Mucosa of descending colon (tissue), 3 donors: ENCODE measurements at regions not wholly inside any gene's neighbourhood (a gene's known extent, or its start where the extent isn't known, plus 50 kb on each side); places are given as distances from the start of the nearest gene placed in this dataset.
"Not testable (repeated sequence)": the region's sequence is repeated elsewhere in the genome, so short reads cannot be mapped to it uniquely, and the experiment has no call there.

Experiments used
- ATAC-seq: fragments of 200-7000 bp; cut with Tn5 transposase; one replicate; pipeline ENCODE4 v1.9.1; 2020; ENCODE audit warnings: mild to moderate bottlenecking, moderate library complexity
- DNase-seq, 3 donors: peaks; one replicate each; pipeline ENCODE4 v3.0.0-alpha.2; 2020
- H3K36me3 ChIP-seq: fragments of 200-600 bp; one replicate; pipeline ENCODE4 v1.8.0; 2021; ENCODE audit warnings: low read depth, mild to moderate bottlenecking
- H3K4me1 ChIP-seq: fragments of 200-600 bp; one replicate; pipeline ENCODE4 v1.8.0; 2021; ENCODE audit warnings: low read depth, mild to moderate bottlenecking
- H3K4me3 ChIP-seq: fragments of 200-600 bp; one replicate; pipeline ENCODE4 v1.8.0; 2021; ENCODE audit warnings: mild to moderate bottlenecking
- H3K9me3 ChIP-seq: fragments of 200-600 bp; one replicate; pipeline ENCODE4 v1.8.0; 2021; ENCODE audit warnings: mild to moderate bottlenecking
- intact Hi-C, 2 donors: fragments of 100-400 bp; cut with DNase I in 1 of 2; cut with micrococcal nuclease in 1 of 2; formaldehyde crosslinking; loops; one replicate each; pipeline versions ENCODE4 v1.11.0 to v1.11.1; 2022; cut with DNase I, micrococcal nuclease
- TF ChIP-seq, protein P1 (sequence below): fragments of 200-600 bp; IDR thresholded peaks from one replicate; pipeline ENCODE4 v1.8.0; 2022; ENCODE audit warnings: antibody characterized with exemption, mild to moderate bottlenecking
- donor health status: DM: no; HTN: no; CAD: no; lungs with moderate emphysema.
- donor health status: DM: no; HTN: no; CAD: no.
- donor health status: DM: no; HTN: yes; CAD: no.

DNA sequence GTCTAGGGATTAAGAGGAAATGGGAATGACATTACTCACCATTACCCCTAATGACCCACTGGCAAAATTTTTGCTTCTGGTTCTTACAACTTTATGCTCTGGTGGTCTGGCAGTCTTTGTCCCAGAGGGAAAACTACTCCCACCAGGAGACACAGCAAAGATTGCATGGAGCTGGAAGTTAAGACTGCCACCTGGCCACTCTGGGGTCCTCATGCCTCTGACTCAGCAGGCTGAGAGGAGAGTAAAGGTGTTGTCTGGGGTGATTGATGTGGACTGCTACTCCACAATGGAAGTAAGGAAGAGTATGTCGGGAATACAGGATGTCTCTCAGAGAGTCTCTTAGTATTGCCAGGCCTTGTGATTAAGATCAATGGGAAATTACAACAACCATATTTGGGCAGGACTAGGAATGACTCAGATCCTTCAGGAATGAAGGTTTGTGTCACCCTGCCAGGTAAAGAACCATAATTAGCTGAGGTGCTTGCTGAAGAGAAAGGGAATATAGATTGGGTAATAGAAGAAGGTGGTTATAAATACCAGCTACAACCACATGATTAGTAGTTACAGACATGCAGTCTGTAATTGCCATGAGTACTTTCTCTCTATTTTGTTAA lies 215.5 kb downstream of the GPAT3 start:
- ATAC-seq (no peak), DNase-seq (no peak)
- TF ChIP-seq, protein P1, sequence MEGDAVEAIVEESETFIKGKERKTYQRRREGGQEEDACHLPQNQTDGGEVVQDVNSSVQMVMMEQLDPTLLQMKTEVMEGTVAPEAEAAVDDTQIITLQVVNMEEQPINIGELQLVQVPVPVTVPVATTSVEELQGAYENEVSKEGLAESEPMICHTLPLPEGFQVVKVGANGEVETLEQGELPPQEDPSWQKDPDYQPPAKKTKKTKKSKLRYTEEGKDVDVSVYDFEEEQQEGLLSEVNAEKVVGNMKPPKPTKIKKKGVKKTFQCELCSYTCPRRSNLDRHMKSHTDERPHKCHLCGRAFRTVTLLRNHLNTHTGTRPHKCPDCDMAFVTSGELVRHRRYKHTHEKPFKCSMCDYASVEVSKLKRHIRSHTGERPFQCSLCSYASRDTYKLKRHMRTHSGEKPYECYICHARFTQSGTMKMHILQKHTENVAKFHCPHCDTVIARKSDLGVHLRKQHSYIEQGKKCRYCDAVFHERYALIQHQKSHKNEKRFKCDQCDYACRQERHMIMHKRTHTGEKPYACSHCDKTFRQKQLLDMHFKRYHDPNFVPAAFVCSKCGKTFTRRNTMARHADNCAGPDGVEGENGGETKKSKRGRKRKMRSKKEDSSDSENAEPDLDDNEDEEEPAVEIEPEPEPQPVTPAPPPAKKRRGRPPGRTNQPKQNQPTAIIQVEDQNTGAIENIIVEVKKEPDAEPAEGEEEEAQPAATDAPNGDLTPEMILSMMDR = no peak
- H3K36me3 ChIP-seq = no peaks in the 10 kb centered on the region
- no peaks in the 10 kb centered on the region for H3K9me3 ChIP-seq
- no peak overlapping the region for H3K4me3 ChIP-seq
- H3K4me1 ChIP-seq = no peaks in the 10 kb centered on the region
- intact Hi-C loops = no loop called here

DNA sequence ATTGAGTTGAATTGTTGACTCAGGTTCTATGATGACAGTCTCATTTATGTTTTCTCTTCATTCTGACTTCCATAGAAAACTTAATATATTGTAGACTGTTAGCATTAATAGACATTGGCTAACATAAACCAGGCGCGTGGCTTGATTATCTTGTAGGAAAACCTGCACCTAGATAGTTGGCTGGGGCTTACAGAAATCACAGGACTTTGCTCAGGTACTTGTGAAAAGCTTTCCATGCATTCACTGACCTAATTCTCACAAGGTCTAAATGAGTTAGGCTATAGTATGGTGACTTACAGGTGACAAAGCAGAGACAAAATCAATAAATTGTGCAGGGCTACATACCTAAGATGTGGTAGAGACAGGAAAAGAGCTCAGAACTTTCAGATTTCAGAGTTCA lies 212.8 kb downstream of the GPAT3 start:
- no peak overlapping the region for H3K4me3 ChIP-seq
- intact Hi-C loops = no loop called here
- TF ChIP-seq, protein P1 = no peak
- ATAC-seq = no peak
- no peaks in the 10 kb centered on the region for H3K36me3 ChIP-seq
- H3K9me3 ChIP-seq = no peaks in the 10 kb centered on the region
- no peaks in the 10 kb centered on the region for H3K4me1 ChIP-seq
- no peak for DNase-seq

DNA sequence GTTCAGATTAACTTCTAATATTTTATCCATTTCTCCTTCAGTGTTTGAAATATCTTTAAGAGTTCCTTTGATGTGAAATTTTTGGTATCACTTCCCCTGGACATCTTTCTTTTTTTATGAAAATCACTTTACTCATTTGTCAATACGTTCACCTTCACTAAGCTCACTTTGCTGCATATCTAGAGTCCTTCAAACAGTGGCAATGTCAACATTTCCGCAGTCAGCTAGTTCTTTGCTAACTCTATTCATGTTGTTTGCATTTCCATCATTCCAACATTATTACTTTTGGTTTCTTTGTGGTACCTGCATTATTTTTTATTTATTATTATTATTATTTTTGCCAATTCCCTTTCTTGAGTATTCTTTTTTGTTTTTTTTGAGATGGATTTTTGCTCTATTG lies 203.0 kb downstream of the GPAT3 start:
- intact Hi-C loops = no loop called here
- H3K9me3 ChIP-seq = no peaks in the 10 kb centered on the region
- H3K36me3 ChIP-seq = no peaks in the 10 kb centered on the region
- DNase-seq (no peak), ATAC-seq (no peak)
- no peak overlapping the region for H3K4me3 ChIP-seq
- no peaks in the 10 kb centered on the region for H3K4me1 ChIP-seq
- TF ChIP-seq, protein P1 = no peak

- TF ChIP-seq, protein P1 = no peak
- no peak overlapping the region for H3K4me3 ChIP-seq
- no peaks in the 10 kb centered on the region for H3K36me3 ChIP-seq
- H3K4me1 ChIP-seq = no peaks in the 10 kb centered on the region
- ATAC-seq (no peak), DNase-seq (no peak)
- intact Hi-C loops = no loop called here
- H3K9me3 ChIP-seq = no peaks in the 10 kb centered on the region
These were observed 198.7 kb downstream of the GPAT3 start for GRCh38 chr4:83734576-83734975.

GRCh38 chr4:83732114-83732635 lies 196.3 kb downstream of the GPAT3 start:
- DNase-seq (no peak), ATAC-seq (no peak)
- H3K9me3 ChIP-seq = no peaks in the 10 kb centered on the region
- no peaks in the 10 kb centered on the region for H3K36me3 ChIP-seq
- intact Hi-C loops = no loop called here
- no peak overlapping the region for H3K4me3 ChIP-seq
- TF ChIP-seq, protein P1 = no peak
- H3K4me1 ChIP-seq = no peaks in the 10 kb centered on the region

- no peak for DNase-seq
- intact Hi-C loops = no loop called here
- H3K36me3 ChIP-seq = no peaks in the 10 kb centered on the region
- no peak overlapping the region for H3K4me3 ChIP-seq
- TF ChIP-seq, protein P1 = no peak
- no peaks in the 10 kb centered on the region for H3K9me3 ChIP-seq
- ATAC-seq = no peak
- H3K4me1 ChIP-seq = no peaks in the 10 kb centered on the region
These were observed 195.7 kb downstream of the GPAT3 start for GRCh38 chr4:83731609-83732008.

DNA sequence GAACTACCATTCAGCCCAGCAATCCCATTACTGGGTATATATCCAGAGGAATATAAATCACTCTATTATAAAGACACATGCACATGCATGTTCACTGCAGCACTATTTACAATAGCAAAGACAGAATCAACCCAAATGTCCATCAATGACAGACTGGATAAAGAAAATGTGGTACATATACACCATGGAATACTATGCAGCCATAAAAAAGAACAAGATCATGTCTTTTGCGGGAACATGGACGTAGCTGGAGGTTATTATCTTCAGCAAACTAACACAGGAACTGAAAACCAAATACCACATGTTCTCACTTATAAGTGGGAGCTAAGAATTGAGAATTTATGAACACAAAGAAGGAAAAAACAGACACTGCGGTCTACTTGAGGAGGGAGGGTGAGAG lies 195.1 kb downstream of the GPAT3 start:
- H3K36me3 ChIP-seq, H3K4me1 ChIP-seq, intact Hi-C loops, DNase-seq, H3K4me3 ChIP-seq, ATAC-seq, H3K9me3 ChIP-seq: not testable (repeated sequence)
